HG03571 (cell line): ENCODE measurements at regions not wholly inside any gene's neighbourhood (a gene's known extent, or its start where the extent isn't known, plus 50 kb on each side); places are given as distances from the start of the nearest gene placed in this dataset.
"Not testable (repeated sequence)": the region's sequence is repeated elsewhere in the genome, so short reads cannot be mapped to it uniquely, and the experiment has no call there.

Experiments
- ATAC-seq: cut with Tn5 transposase; IDR thresholded peaks from one replicate; pipeline ENCODE4 v1.9.1; 2021; ENCODE audit not compliant: unreplicated experiment

DNA sequence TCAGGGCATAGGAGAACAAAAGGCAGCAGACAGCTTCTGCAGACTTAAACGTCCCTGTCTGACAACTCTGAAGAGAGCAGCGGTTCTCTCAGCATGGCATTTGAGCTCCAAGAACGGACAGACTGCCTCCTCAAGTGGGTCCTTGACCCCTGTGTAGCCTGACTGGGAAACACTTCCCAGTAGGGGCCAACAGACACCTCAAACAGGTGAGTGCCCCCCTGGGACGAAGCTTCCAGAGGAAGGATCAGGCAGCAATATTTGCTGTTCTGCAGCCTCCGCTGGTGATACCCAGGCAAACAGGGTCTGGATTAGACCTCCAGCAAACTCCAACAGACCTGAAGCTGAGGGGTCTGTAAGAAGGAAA is 66.9 kb upstream of the NEDD9 start:
- ATAC-seq, result not testable (repeated sequence)

DNA sequence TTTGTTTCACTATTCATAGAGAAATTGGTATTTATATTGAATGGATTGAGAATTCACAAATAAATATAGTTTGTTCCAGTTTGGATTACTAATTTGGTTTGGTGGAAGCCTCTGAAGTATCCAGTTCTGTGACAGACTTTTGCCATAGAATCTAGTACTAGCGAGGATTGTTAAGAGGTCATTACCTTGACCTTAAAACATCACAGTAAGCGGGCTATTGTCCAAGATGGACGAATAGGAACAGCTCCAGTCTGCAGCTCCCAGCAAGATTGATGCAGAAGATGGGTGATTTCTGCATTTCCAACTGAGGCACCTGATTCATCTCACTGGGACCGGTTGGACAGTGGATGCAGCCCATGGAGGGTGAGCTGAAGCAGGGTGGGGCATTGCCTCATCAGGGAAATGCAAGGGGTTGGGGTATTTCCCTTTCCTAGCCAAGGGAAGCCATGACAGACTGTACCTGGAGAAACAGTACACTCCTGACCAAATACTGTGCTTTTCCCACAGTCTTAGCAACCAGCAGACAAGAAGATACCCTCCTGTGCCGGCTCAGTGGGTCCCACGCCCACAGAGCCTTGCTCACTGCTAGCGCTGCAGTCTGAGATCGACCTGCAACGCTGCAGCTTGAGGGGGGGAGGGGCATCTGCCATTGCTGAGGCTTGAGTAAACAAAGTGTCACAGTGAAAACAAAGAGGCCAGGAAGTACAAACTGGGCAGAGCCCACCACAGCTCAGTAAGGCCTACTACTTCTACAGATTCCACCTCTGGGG is 66.4 kb upstream of the NEDD9 start:
- ATAC-seq, result no peak

DNA sequence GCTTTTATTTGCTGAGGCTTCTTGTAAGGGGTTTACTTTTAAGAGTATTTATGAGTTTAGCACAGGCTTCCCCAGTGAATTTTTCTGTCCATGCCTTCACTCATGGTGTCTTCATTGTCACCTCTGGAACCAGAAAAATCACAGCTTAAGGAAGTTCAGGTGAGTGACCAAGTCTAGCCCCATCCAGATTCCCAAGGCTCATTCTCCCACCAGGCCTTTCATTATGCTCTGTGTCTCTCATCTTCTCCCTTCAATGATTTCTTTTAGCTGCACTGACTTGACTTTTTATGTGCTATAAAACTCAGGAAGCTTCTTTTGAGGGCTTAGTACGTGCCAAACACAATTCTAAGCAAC is 64.9 kb upstream of the NEDD9 start:
- ATAC-seq, result no peak

GRCh38 chr6:11296449-11297375 is 64.2 kb upstream of the NEDD9 start:
- ATAC-seq, result no peak

- ATAC-seq, result no peak
Measured at GRCh38 chr6:11295969-11296368, 63.5 kb upstream of the NEDD9 start.

DNA sequence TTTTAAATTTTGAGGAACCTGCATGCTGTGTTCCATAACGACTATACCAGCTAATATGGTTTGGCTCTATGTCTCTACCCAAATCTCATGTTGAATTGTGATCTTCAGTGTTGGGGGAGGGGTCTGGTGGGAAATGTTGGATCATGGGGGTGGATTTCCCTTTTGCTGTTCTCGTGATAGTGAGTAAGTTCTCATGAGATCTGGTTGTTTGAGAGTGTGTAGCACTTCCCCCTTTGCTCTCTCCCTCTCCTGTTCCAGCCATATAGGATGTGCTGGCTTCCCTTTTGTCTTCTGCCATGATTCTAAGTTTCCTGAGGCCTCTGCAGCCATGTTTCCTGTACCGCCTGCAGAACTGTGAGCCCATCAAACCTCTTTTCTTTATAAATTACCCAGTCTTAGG is 61.8 kb upstream of the NEDD9 start:
- ATAC-seq, result no peak

- no peak for ATAC-seq
Measured at GRCh38 chr6:11292594-11293236, 60.2 kb upstream of the NEDD9 start.

DNA sequence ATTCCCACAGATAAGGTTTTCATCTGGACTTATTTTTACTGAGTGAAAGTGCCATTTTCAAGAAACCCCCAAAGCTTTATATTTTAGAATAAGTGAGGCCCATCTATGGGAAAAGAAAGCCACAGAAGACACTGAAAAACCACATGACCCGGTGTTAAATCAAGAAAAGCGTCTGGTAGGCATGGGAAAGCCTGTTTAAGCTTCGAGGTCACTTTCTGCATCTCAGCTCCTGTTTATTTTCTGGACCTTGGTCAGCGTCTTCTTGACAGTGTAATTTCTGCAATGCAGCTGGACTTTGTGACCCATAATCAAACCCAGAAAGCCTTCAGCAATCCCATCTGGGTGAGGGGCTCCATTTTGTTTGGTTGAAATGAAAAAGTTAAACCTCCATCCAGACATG is 59.6 kb upstream of the NEDD9 start:
- no peak for ATAC-seq

DNA sequence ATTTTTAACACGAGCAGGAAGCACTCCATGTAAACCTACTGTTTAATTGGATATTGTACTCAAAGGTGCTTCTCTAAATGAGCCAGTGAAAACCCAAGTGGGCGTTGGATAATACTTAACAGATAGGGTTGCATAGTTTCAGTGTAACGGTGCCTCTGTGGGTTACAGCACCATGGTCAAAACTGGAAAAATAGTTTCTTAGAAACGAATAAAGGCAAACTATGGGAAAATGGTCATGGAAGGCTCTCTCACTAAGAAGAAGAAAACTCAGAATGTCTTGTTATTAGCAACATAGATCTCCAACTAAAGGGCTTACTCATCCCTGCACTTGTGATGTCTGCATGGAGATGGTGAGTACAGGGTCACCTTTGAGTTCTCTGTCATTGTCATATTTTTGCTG is 59.1 kb upstream of the NEDD9 start:
- ATAC-seq, result no peak

DNA sequence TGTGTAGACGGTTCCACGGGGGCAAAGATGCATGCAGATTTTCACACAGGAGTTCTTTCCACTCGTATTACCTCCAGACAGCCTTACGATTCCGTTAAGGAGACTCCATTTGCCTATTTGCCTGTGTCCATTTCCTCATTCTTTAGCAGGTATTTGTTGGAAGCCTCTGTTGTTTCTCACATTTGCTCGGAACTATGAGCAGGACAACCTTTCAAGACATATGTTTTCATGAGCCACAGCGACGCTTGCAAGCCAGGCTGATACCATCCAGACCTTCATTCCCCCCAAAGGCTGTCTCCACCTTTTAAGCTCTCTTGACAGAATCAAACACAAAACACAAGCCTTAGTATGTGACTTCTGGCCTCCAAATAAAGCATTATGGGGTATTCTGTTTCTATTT is 57.6 kb upstream of the NEDD9 start:
- ATAC-seq, result no peak

GRCh38 chr6:11288065-11288464 is 55.6 kb upstream of the NEDD9 start:
- no peak for ATAC-seq

DNA sequence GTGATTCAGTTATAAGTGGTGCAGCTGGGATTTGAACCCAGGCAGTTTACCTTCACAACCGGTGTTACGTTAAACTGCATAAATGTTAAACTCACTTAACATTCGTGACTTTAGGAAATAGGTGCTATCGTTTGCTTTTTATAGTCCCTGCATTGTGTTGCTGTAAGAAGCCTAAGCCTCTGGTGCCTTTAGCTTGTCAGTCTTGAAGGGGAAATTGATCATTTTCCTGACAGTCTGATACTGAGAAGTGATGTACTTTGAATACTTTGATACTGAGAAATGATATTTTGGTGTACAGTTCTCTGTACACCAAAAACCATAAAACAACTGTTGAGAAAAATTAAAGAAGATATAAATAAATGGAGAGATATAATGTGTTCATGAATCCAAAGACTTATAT is 52.5 kb upstream of the NEDD9 start:
- ATAC-seq, result no peak

GRCh38 chr6:11283629-11284028 is 51.2 kb upstream of the NEDD9 start:
- no peak for ATAC-seq

- ATAC-seq, result no peak
Measured at GRCh38 chr6:11282875-11283274, 50.4 kb upstream of the NEDD9 start.
